T-helper 1 cell treated with Interleukin-12 subunit alpha and Interleukin-12 subunit beta and Interleukin-4 antibody, amounts not matched to agents 30 μg/mL and 1 μg/mL, for 36 hours (primary cell): ENCODE measurements at regions not wholly inside any gene's neighbourhood (a gene's known extent, or its start where the extent isn't known, plus 50 kb on each side); places are given as distances from the start of the nearest gene placed in this dataset.

Experiments used
- H3K27ac Mint-ChIP-seq: one replicate; pipeline ENCODE4 v1.8.0; 2021; ENCODE audit warnings: mild to moderate bottlenecking, mixed read lengths
- H3K27me3 Mint-ChIP-seq: one replicate; pipeline ENCODE4 v1.8.0; 2021; ENCODE audit warnings: low read depth, mixed read lengths
- H3K36me3 Mint-ChIP-seq: one replicate; pipeline ENCODE4 v1.8.0; 2021; ENCODE audit warnings: low read depth, mixed read lengths
- H3K4me1 Mint-ChIP-seq: one replicate; pipeline ENCODE4 v1.8.0; 2021; ENCODE audit warnings: low read depth, mixed read lengths
- H3K4me3 Mint-ChIP-seq: one replicate; pipeline ENCODE4 v1.8.0; 2021; ENCODE audit warnings: mild to moderate bottlenecking, moderate library complexity, mixed read lengths
- H3K9me3 Mint-ChIP-seq: one replicate; pipeline ENCODE4 v1.8.0; 2021; ENCODE audit warnings: mixed read lengths

- Mint-ChIP-seq H3K27me3 (no peaks in the 10 kb centered on the region), H3K4me3 (no peak overlapping the region), H3K36me3 (no peaks in the 10 kb centered on the region), H3K27ac (no peak overlapping the region), H3K9me3 (no peaks in the 10 kb centered on the region), H3K4me1 (no peaks in the 10 kb centered on the region)
These were observed 263.7 kb downstream of the OMA1 start for GRCh38 chr1:58282623-58283387.

- Mint-ChIP-seq H3K9me3 (no peaks in the 10 kb centered on the region), H3K4me3 (no peak overlapping the region), H3K27ac (no peak overlapping the region), H3K4me1 (no peaks in the 10 kb centered on the region), H3K36me3 (no peaks in the 10 kb centered on the region), H3K27me3 (no peaks in the 10 kb centered on the region)
These were observed 280.3 kb downstream of the OMA1 start for GRCh38 chr1:58266242-58266641.

GRCh38 chr1:58264462-58264861, 282.1 kb downstream of the OMA1 start:
- H3K27ac Mint-ChIP-seq = no peak overlapping the region
- no peaks in the 10 kb centered on the region for H3K9me3 Mint-ChIP-seq
- H3K4me1 Mint-ChIP-seq = no peaks in the 10 kb centered on the region
- H3K36me3 Mint-ChIP-seq = no peaks in the 10 kb centered on the region
- H3K27me3 Mint-ChIP-seq = no peaks in the 10 kb centered on the region
- H3K4me3 Mint-ChIP-seq = no peak overlapping the region

GRCh38 chr1:58262702-58263101, 283.8 kb downstream of the OMA1 start:
- H3K36me3 Mint-ChIP-seq = no peaks in the 10 kb centered on the region
- H3K27ac Mint-ChIP-seq = no peak overlapping the region
- H3K4me1 Mint-ChIP-seq = no peaks in the 10 kb centered on the region
- H3K4me3 Mint-ChIP-seq = no peak overlapping the region
- H3K27me3 Mint-ChIP-seq = no peaks in the 10 kb centered on the region
- H3K9me3 Mint-ChIP-seq = no peaks in the 10 kb centered on the region

GRCh38 chr1:58258082-58258481, 288.4 kb downstream of the OMA1 start:
- no peak overlapping the region for H3K27ac Mint-ChIP-seq

GRCh38 chr1:58257003-58257402, 289.5 kb downstream of the OMA1 start:
- Mint-ChIP-seq H3K36me3 (no peaks in the 10 kb centered on the region), H3K27me3 (peaks cover 9% of the 10 kb centered on the region), H3K27ac (no peak overlapping the region), H3K9me3 (peaks cover 5% of the 10 kb centered on the region), H3K4me3 (no peak overlapping the region), H3K4me1 (no peaks in the 10 kb centered on the region)

More at GRCh38 chr1:58258082-58258481, 288.4 kb downstream of the OMA1 start:
- Mint-ChIP-seq H3K9me3 (peaks cover 5% of the 10 kb centered on the region), H3K27me3 (no peaks in the 10 kb centered on the region), H3K4me1 (no peaks in the 10 kb centered on the region), H3K36me3 (no peaks in the 10 kb centered on the region), H3K4me3 (no peak overlapping the region)

- H3K4me3 Mint-ChIP-seq = no peak overlapping the region
- H3K36me3 Mint-ChIP-seq = no peaks in the 10 kb centered on the region
- peaks cover 12% of the 10 kb centered on the region for H3K27me3 Mint-ChIP-seq
- no peaks in the 10 kb centered on the region for H3K4me1 Mint-ChIP-seq
- H3K9me3 Mint-ChIP-seq = peaks cover 5% of the 10 kb centered on the region
- H3K27ac Mint-ChIP-seq = no peak overlapping the region
These were observed 290.0 kb downstream of the OMA1 start for GRCh38 chr1:58256546-58256945.

GRCh38 chr1:58256041-58256440, 290.5 kb downstream of the OMA1 start:
- H3K36me3 Mint-ChIP-seq = no peaks in the 10 kb centered on the region
- no peaks in the 10 kb centered on the region for H3K4me1 Mint-ChIP-seq
- peaks cover 5% of the 10 kb centered on the region for H3K9me3 Mint-ChIP-seq
- H3K4me3 Mint-ChIP-seq = no peak overlapping the region
- H3K27ac Mint-ChIP-seq = no peak overlapping the region
- peaks cover 17% of the 10 kb centered on the region for H3K27me3 Mint-ChIP-seq

GRCh38 chr1:58255192-58255591, 291.3 kb downstream of the OMA1 start:
- Mint-ChIP-seq H3K4me3 (no peak overlapping the region), H3K27me3 (peaks cover 25% of the 10 kb centered on the region), H3K27ac (no peak overlapping the region), H3K9me3 (peaks cover 5% of the 10 kb centered on the region), H3K36me3 (no peaks in the 10 kb centered on the region), H3K4me1 (no peaks in the 10 kb centered on the region)

- H3K36me3 Mint-ChIP-seq = no peaks in the 10 kb centered on the region
- peaks cover 55% of the 10 kb centered on the region for H3K27me3 Mint-ChIP-seq
- peaks cover 5% of the 10 kb centered on the region for H3K9me3 Mint-ChIP-seq
- H3K4me3 Mint-ChIP-seq = no peak overlapping the region
- no peak overlapping the region for H3K27ac Mint-ChIP-seq
- peaks cover 2% of the 10 kb centered on the region for H3K4me1 Mint-ChIP-seq
These were observed 295.0 kb downstream of the OMA1 start for GRCh38 chr1:58251430-58252073.

GRCh38 chr1:58250587-58250948, 296.0 kb downstream of the OMA1 start:
- H3K9me3 Mint-ChIP-seq = peaks cover 5% of the 10 kb centered on the region
- H3K4me3 Mint-ChIP-seq = no peak overlapping the region
- H3K36me3 Mint-ChIP-seq = no peaks in the 10 kb centered on the region
- no peak overlapping the region for H3K27ac Mint-ChIP-seq
- peaks cover 58% of the 10 kb centered on the region for H3K27me3 Mint-ChIP-seq
- peaks cover 2% of the 10 kb centered on the region for H3K4me1 Mint-ChIP-seq

GRCh38 chr1:58249737-58250586, 296.6 kb downstream of the OMA1 start:
- Mint-ChIP-seq H3K4me3 (no peak overlapping the region), H3K4me1 (peaks cover 2% of the 10 kb centered on the region), H3K36me3 (no peaks in the 10 kb centered on the region), H3K9me3 (no peaks in the 10 kb centered on the region), H3K27ac (no peak overlapping the region), H3K27me3 (peaks cover 62% of the 10 kb centered on the region)

GRCh38 chr1:58249388-58249736, 297.2 kb downstream of the OMA1 start:
- Mint-ChIP-seq H3K9me3 (no peaks in the 10 kb centered on the region), H3K36me3 (no peaks in the 10 kb centered on the region), H3K4me3 (no peak overlapping the region), H3K27ac (no peak overlapping the region), H3K4me1 (peaks cover 2% of the 10 kb centered on the region), H3K27me3 (peaks cover 62% of the 10 kb centered on the region)

- Mint-ChIP-seq H3K27ac (no peak overlapping the region), H3K9me3 (no peaks in the 10 kb centered on the region), H3K36me3 (no peaks in the 10 kb centered on the region), H3K4me3 (no peak overlapping the region), H3K27me3 (peaks cover 62% of the 10 kb centered on the region), H3K4me1 (peaks cover 2% of the 10 kb centered on the region)
These were observed 297.7 kb downstream of the OMA1 start for GRCh38 chr1:58248791-58249190.

- peaks cover 2% of the 10 kb centered on the region for H3K4me1 Mint-ChIP-seq
- peaks cover 62% of the 10 kb centered on the region for H3K27me3 Mint-ChIP-seq
- H3K9me3 Mint-ChIP-seq = no peaks in the 10 kb centered on the region
- H3K36me3 Mint-ChIP-seq = no peaks in the 10 kb centered on the region
- no peak overlapping the region for H3K4me3 Mint-ChIP-seq
- H3K27ac Mint-ChIP-seq = no peak overlapping the region
These were observed 298.5 kb downstream of the OMA1 start for GRCh38 chr1:58248072-58248471.
